ENCODE measurements at regions not wholly inside any gene's neighbourhood (a gene's known extent, or its start where the extent isn't known, plus 50 kb on each side); places are given as distances from the start of the nearest gene placed in this dataset.

DNA sequence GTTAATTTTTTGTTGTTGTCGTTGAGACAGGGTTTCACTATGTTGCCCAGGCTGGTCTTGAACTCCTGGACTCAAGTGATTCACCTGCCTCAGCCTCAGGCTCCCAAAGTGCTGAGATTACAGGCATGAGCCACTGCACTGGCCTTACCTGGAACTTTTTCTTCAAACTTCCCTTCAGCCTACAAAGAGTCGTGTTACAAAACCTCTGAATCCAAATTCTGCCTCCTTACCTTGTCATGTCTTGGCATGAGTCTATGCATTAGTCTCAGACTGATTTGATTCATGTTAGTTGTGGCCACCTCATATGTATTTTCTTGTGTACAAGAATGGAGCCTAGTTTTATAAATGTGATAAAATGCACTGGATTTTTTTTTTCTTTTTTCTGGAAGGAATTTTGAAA lies 172.1 kb downstream of the PRL start:
- no peak for TF ChIP-seq CTCF (IDR thresholded peaks at IDR 0.05; ENCODE audit: insufficient read depth, low read length, severe bottlenecking)
- Histone ChIP-seq H3K27me3 (ENCODE audit: control insufficient read depth, insufficient read depth, low read length) (no peaks in the 10 kb centered on the region), H3K36me3 (ENCODE audit: control insufficient read depth, insufficient read depth, low read length) (no peaks in the 10 kb centered on the region), H3K4me3 (ENCODE audit: low read depth, low read length) (no peak overlapping the region)
- DNase-seq (ENCODE audit: low read depth) = peak; percentile 60
- FAIRE-seq = no peak

DNA sequence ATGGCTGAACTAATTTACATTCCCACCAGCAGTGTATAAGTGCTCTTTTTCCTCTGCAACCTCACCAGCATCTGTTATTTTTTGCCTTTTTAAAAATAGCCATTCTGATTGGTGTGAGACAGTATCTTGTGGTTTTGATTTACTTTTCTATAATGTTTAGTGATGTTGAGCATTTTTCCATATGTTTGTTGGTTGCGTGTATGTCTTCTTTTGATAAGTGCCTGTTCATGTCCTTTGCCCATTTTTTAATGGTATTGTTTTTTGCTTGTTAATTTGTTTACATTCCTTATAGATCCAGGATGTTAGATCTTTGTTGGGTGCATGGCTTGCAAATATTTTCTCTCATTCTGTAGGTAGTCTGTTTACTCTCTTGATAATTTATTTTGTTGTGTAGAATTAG lies 169.9 kb downstream of the PRL start:
- TF ChIP-seq CTCF (IDR thresholded peaks at IDR 0.05; ENCODE audit: insufficient read depth, low read length, severe bottlenecking) = no peak
- no peaks in the 10 kb centered on the region for H3K27me3 ChIP-seq (ENCODE audit: control insufficient read depth, insufficient read depth, low read length)
- DNase-seq (ENCODE audit: low read depth) (no peak), FAIRE-seq (no peak)
- H3K36me3 ChIP-seq (ENCODE audit: control insufficient read depth, insufficient read depth, low read length) = no peaks in the 10 kb centered on the region
- H3K4me3 ChIP-seq (ENCODE audit: low read depth, low read length) = no peak overlapping the region

DNA sequence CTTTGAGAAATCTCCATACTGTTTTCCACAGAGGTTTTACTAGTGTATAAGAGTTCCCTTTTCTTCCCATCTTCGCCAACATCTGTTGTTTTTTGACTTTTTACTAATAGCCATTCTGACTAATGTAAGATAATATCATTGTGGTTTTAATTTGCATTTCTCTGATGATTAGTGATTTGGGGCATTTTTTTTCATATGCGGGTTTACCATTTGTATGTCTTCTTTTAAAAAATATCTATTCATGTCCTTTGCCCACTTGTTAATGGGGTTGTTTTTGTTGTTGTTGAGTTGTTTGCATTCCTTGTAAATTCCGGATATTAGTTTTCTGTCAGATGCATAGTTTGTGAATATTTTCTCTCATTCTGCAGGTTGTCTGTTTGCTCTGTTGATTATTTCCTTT lies 167.1 kb downstream of the PRL start:
- no peak overlapping the region for H3K4me3 ChIP-seq (ENCODE audit: low read depth, low read length)
- no peaks in the 10 kb centered on the region for H3K36me3 ChIP-seq (ENCODE audit: control insufficient read depth, insufficient read depth, low read length)
- no peaks in the 10 kb centered on the region for H3K27me3 ChIP-seq (ENCODE audit: control insufficient read depth, insufficient read depth, low read length)
- no peak for TF ChIP-seq CTCF (IDR thresholded peaks at IDR 0.05; ENCODE audit: insufficient read depth, low read length, severe bottlenecking)
- DNase-seq (ENCODE audit: low read depth) (no peak), FAIRE-seq (no peak)

GRCh38 chr6:22132656-22133055 lies 164.2 kb downstream of the PRL start:
- TF ChIP-seq CTCF (IDR thresholded peaks at IDR 0.05; ENCODE audit: insufficient read depth, low read length, severe bottlenecking) = no peak
- no peak for DNase-seq (ENCODE audit: low read depth)
- H3K36me3 ChIP-seq (ENCODE audit: control insufficient read depth, insufficient read depth, low read length) = no peaks in the 10 kb centered on the region
- H3K4me3 ChIP-seq (ENCODE audit: low read depth, low read length) = no peak overlapping the region
- no peaks in the 10 kb centered on the region for H3K27me3 ChIP-seq (ENCODE audit: control insufficient read depth, insufficient read depth, low read length)
- FAIRE-seq = no peak

DNA sequence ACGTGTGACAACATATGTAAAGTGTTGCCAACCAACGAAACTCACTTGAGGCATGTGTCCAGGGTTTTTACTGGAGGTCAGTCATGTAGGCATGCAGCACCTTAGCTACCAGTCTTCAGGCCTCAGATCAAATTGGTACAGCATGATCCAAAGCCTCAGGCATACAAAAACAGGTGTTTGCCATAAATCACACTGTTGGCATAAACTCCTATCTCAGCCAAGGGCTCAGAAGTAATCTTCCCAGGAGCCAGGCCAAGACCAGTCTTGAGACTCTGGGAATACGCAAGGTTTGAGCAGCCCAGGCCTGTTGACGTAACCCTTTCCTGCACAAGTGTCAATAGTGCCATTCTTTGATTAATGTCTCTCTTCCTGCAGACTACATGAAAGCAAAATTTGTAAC lies 163.5 kb downstream of the PRL start:
- Histone ChIP-seq H3K27me3 (ENCODE audit: control insufficient read depth, insufficient read depth, low read length) (no peaks in the 10 kb centered on the region), H3K4me3 (ENCODE audit: low read depth, low read length) (no peak overlapping the region), H3K36me3 (ENCODE audit: control insufficient read depth, insufficient read depth, low read length) (no peaks in the 10 kb centered on the region)
- DNase-seq (ENCODE audit: low read depth) (no peak), FAIRE-seq (peak; percentile 75)
- TF ChIP-seq CTCF (IDR thresholded peaks at IDR 0.05; ENCODE audit: insufficient read depth, low read length, severe bottlenecking) = no peak

DNA sequence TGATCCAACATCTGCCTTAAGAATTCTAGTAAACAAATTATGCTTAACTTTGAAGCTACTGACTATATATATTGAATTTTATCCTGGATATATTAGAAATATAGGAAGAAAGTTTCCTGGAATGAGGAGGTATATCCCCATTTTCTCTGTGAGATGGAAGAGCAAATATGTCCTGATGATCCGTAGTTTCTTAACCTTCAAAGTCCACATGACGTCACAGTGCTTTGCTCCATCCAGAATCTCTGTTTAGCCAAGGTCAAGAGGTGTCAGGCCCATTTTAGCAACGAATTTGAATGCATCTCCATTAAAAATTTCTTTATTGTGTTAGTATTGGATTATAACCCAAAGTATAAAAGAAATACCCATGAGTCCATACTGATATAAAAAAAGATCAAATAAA lies 162.5 kb downstream of the PRL start:
- TF ChIP-seq CTCF (IDR thresholded peaks at IDR 0.05; ENCODE audit: insufficient read depth, low read length, severe bottlenecking) = no peak
- Histone ChIP-seq H3K27me3 (ENCODE audit: control insufficient read depth, insufficient read depth, low read length) (no peaks in the 10 kb centered on the region), H3K4me3 (ENCODE audit: low read depth, low read length) (no peak overlapping the region), H3K36me3 (ENCODE audit: control insufficient read depth, insufficient read depth, low read length) (no peaks in the 10 kb centered on the region)
- no peak for FAIRE-seq
- no peak for DNase-seq (ENCODE audit: low read depth)

Measured in bronchial epithelial cell (primary cell).